Fibroblast of pulmonary artery (primary cell): ENCODE measurements at regions not wholly inside any gene's neighbourhood (a gene's known extent, or its start where the extent isn't known, plus 50 kb on each side); places are given as distances from the start of the nearest gene placed in this dataset.
"Not testable (repeated sequence)": the region's sequence is repeated elsewhere in the genome, so short reads cannot be mapped to it uniquely, and the experiment has no call there.

Experiments used
- DNase-seq: peaks from one replicate; pipeline ENCODE4 v3.0.0-alpha.2; 2010; ENCODE audit warnings: low read depth
- H3K4me3 ChIP-seq: replicated peaks from 2 replicates; pipeline ENCODE4 v1.5.1; 2011; ENCODE audit warnings: low read depth, mild to moderate bottlenecking, control low read depth, low read length, moderate library complexity
- CTCF ChIP-seq: IDR thresholded peaks from 2 replicates; pipeline ENCODE4 v1.5.1; 2011; ENCODE audit warnings: mild to moderate bottlenecking, control low read depth, low read length, inconsistent platforms; ENCODE audit errors: missing control alignments

- TF ChIP-seq CTCF, result no peak
- peak; percentile 34 for DNase-seq
- H3K4me3 ChIP-seq, result no peak overlapping the region
These were observed 674.1 kb upstream of the ATXN7L3B start for GRCh38 chr12:73863546-73863945.

- DNase-seq, result peak; percentile 1
- no peak for TF ChIP-seq CTCF
- no peak overlapping the region for H3K4me3 ChIP-seq
These were observed 670.5 kb upstream of the ATXN7L3B start for GRCh38 chr12:73867147-73867546.

- H3K4me3 ChIP-seq, DNase-seq: not testable (repeated sequence)
These were observed 660.3 kb upstream of the ATXN7L3B start for GRCh38 chr12:73877291-73877690.

- H3K4me3 ChIP-seq, result no peak overlapping the region
- peak; percentile 18 for DNase-seq
- TF ChIP-seq CTCF, result no peak
These were observed 645.4 kb upstream of the ATXN7L3B start for GRCh38 chr12:73892201-73892600.

GRCh38 chr12:73898645-73899044 is 639.0 kb upstream of the ATXN7L3B start:
- no peak for TF ChIP-seq CTCF
- no peak overlapping the region for H3K4me3 ChIP-seq
- no peak for DNase-seq

GRCh38 chr12:73902260-73902659 is 635.4 kb upstream of the ATXN7L3B start:
- H3K4me3 ChIP-seq, result no peak overlapping the region
- no peak for TF ChIP-seq CTCF
- no peak for DNase-seq

GRCh38 chr12:73906757-73907156 is 630.9 kb upstream of the ATXN7L3B start:
- TF ChIP-seq CTCF, result no peak
- H3K4me3 ChIP-seq, result no peak overlapping the region
- DNase-seq, result no peak

GRCh38 chr12:73935817-73936216 is 601.8 kb upstream of the ATXN7L3B start:
- no peak for TF ChIP-seq CTCF
- no peak overlapping the region for H3K4me3 ChIP-seq
- no peak for DNase-seq
